ENCODE measurements at regions not wholly inside any gene's neighbourhood (a gene's known extent, or its start where the extent isn't known, plus 50 kb on each side); places are given as distances from the start of the nearest gene placed in this dataset.

DNA sequence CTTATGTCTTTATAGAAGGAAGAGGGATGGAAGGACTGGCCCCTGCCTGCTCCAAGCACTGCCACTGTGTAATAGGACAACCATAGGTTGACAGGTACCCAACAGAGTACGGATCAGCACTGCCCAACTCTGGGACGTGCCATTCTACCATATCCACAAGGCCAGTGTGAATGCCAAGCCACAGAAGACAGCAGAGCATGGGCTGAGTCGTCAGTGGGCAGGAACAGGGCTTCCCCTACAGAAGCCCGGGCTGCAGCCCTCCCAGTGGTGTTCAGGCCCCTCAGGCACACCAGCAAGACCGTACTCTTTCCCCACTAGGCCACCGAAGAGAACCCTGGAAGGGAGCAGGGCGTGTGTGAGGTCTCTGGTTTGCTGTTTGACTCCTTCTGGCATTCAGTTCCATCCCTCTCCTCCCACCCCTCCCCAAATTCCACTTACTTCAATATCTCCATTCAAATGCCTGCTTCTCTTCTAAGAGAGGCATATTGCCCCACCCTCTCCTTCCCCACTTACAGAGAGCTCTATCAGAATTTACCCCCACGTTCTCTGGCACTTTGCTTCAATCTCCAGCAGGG, 209.4 kb downstream of the FOXO1 start:
- TF ChIP-seq REST (IDR thresholded peaks at IDR 0.05; ENCODE audit: insufficient read depth in 1 of 2, low read depth in 2 of 2, low read length in 2 of 2) (no peak), SIN3A (IDR thresholded peaks at IDR 0.05; ENCODE audit: borderline replicate concordance, insufficient read depth, low read length) (no peak), POLR2AphosphoS5 (IDR thresholded peaks at IDR 0.05; ENCODE audit: low read depth, low read length) (no peak)

Data from PFSK-1 (cell line).